Right lobe of liver (tissue), 4 donors: ENCODE measurements at regions not wholly inside any gene's neighbourhood (a gene's known extent, or its start where the extent isn't known, plus 50 kb on each side); places are given as distances from the start of the nearest gene placed in this dataset.

Experiments
- POLR2A ChIP-seq: fragments of 450-650 bp; IDR thresholded peaks from one replicate; pipeline ENCODE4 v1.6.1; 2017; ENCODE audit warnings: antibody characterized with exemption, mild to moderate bottlenecking
- TF ChIP-seq, protein P1 (sequence below), 4 donors: fragments of 200-600 bp in 3 of 4; fragments of 450-650 bp in 1 of 4; IDR thresholded peaks; one replicate each; pipeline versions ENCODE4 v1.5.1 to v1.8.0; 2016 to 2022; ENCODE audit warnings: antibody characterized with exemption in 4 of 4, mild to moderate bottlenecking in 2 of 4
- donor health status: DM: no; HTN: no; CAD: no.
- donor health status: DM: no; HTN: no; CAD: no.
- donor health status: DM: no; HTN: yes; CAD: no.

DNA sequence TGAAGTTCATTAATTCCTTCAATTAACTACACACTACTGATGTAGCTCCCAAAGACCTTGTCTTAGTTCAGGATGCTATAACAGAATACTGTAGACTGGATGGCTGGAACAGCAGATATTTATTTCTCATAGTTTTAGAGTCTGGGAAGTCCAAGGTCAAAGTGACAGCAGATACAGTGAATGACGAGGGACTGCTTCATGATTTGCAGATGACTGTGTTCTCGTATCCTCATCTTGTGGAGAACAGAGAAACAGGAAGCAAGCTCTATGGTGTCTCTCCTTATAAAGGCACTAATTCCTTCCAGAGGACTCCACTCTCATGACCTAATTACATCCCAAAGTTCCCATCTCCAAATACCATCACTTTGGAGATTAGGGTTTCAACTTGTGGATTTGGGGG is 65.6 kb upstream of the MAP1B start:
- TF ChIP-seq, protein P1, sequence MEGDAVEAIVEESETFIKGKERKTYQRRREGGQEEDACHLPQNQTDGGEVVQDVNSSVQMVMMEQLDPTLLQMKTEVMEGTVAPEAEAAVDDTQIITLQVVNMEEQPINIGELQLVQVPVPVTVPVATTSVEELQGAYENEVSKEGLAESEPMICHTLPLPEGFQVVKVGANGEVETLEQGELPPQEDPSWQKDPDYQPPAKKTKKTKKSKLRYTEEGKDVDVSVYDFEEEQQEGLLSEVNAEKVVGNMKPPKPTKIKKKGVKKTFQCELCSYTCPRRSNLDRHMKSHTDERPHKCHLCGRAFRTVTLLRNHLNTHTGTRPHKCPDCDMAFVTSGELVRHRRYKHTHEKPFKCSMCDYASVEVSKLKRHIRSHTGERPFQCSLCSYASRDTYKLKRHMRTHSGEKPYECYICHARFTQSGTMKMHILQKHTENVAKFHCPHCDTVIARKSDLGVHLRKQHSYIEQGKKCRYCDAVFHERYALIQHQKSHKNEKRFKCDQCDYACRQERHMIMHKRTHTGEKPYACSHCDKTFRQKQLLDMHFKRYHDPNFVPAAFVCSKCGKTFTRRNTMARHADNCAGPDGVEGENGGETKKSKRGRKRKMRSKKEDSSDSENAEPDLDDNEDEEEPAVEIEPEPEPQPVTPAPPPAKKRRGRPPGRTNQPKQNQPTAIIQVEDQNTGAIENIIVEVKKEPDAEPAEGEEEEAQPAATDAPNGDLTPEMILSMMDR (IDR thresholded peaks at IDR 0.05): no peak
- no peak for TF ChIP-seq POLR2A
